ENCODE measurements at regions not wholly inside any gene's neighbourhood (a gene's known extent, or its start where the extent isn't known, plus 50 kb on each side); places are given as distances from the start of the nearest gene placed in this dataset.
"Not testable (repeated sequence)": the region's sequence is repeated elsewhere in the genome, so short reads cannot be mapped to it uniquely, and the experiment has no call there.

DNA sequence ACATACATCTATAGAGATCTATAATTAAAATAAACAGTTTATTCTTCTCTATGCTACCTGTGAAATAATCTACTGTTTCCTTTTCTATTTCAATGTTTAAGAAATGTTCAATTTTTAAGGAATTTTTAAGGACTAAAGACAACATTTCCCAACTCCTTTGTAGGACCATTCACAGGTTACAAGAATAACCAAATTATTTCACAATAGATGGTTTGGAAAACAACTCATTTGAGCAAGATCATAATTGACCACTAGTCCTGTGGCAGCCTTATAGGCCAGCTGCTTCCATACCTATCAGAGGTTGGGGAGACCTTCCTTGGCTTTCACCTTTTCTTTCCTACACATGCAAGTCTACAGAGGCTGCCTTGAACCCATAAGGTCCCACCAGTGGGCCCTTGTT lies 193.7 kb downstream of the TTC39B start:
- no peak for DNase-seq (ENCODE audit: low spot score)

DNA sequence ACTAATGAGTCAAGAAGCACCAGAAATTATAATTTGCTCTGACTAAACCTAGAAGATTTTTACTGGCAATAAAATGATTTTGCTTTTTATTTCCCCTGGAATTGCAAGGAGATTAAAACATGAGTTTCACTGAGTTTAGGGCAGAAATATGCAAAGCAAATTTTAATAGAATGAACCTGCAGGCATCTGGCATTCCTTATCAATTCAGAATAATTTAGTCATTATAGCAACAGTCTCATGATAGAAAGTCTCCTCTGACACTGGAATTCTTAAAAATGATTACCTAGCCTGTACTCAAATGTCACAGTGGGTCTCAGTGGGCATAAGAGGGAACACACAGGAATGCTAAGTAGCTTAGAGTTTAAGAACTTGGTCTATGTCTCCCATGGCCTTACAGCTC lies 195.9 kb downstream of the TTC39B start:
- no peak for DNase-seq (ENCODE audit: low spot score)

GRCh38 chr9:15104826-15105420 lies 194.7 kb upstream of the FREM1 start:
- no peak for DNase-seq (ENCODE audit: low spot score)

- DNase-seq (ENCODE audit: low spot score), result no peak
These were observed 193.1 kb upstream of the FREM1 start for GRCh38 chr9:15103290-15103689.

- no peak for DNase-seq (ENCODE audit: low spot score)
These were observed 190.9 kb upstream of the FREM1 start for GRCh38 chr9:15101095-15101494.

GRCh38 chr9:15100571-15100970 lies 190.3 kb upstream of the FREM1 start:
- no peak for DNase-seq (ENCODE audit: low spot score)

DNA sequence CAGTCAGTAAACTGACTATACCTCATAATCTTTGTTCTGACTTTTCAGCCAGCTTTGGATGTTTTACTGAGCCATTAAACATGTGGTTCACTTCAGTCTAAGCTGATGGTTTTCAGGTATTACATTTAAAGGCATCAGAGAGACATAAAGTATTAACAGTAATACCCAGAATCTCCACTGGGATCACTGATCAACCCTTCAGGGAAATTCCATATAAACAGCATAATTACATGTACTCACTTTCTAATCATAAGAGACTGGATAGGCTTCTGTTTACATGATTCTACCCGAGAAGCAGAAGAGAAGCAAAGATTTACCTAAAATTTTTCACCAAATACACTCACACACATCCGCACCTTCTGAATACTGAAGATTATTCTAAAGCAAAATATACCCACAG lies 186.7 kb upstream of the FREM1 start:
- no peak for DNase-seq (ENCODE audit: low spot score)

- DNase-seq (ENCODE audit: low spot score), result no peak
These were observed 176.6 kb upstream of the FREM1 start for GRCh38 chr9:15086778-15087324.

DNA sequence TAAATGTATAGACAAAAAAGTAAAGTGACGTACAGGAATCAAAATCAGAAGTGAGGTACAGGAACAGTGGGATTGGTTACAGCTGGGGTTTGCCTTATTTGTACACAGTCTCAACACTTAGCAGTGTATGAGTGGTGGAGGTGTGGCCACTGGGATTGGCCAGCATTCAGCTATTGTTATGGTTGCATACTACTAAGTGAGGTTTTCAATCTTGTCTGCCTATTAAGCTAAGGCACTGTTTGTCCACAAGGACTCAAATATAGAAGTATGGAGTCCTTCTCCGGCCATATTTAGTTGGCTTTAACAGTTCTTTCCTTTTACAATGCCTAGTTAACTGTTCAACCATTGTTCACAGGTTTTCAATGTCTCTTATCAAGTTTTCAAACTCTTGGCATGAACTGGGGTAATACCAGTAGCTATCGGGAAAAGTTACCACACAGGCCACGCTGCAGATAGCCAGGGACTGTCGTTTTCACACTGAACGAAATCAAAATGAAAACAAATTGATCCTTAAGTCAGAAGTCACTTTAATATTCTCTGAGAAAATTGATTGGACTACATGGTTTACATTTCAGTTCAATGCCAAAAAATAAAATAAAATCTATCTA lies 176.0 kb upstream of the FREM1 start:
- DNase-seq (ENCODE audit: low spot score), result no peak

DNA sequence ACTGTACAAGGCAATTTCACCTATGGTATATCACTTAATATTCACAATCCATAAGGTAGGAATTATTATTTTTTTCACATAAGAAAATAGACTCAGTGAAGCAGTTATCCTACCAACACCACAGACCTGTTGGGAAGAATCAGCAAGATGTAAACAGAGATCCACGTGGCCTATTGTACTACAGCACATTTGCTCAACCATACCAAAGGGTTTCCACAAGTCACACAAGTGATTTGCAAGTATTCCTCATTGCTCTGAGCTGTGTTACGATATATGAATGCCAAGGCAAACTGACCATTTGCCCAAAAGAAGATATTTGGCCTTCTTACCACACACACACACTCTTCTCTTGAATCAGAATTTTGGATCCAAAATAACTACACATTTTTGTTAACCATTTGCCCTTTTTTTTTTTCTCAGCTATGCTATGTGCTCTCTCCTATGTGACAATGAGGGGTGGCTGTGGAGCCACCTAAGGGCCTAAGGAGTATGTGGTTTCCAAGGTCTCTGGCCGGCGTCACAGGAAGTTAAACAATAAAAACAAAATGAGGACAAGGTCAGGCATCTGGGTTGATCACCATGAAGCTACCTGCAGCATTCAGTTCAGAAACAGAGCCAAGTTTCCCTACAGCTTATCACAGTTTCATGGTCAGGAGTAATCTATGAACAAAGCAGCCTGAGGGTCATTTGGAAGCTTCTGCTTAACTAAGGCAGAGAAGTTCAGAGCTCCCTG lies 171.0 kb upstream of the FREM1 start:
- no peak for DNase-seq (ENCODE audit: low spot score)

- DNase-seq (ENCODE audit: low spot score), result no peak
These were observed 170.2 kb upstream of the FREM1 start for GRCh38 chr9:15080401-15080800.

DNA sequence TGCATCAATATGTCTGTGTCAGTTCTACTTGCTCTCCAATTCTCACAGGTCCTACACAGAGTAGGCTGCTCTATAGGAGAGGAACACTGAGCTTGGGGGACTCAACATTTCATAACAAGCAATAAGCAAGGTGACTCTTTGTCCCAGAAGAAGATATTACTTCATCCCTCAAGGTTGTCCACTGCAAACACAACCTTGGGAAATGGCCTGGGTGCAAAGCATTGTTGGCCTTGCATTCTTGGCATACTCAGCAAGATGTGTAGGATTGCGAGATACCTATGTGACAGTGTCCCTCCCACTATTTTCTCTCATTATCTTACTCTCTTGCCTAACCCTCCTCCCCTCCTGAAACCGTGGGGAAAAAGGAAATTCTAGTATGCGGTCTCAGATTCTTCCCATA lies 169.8 kb upstream of the FREM1 start:
- no peak for DNase-seq (ENCODE audit: low spot score)

- no peak for DNase-seq (ENCODE audit: low spot score)
These were observed 167.9 kb upstream of the FREM1 start for GRCh38 chr9:15077946-15078729.

GRCh38 chr9:15073620-15074019 lies 163.4 kb upstream of the FREM1 start:
- no peak for DNase-seq (ENCODE audit: low spot score)

- DNase-seq (ENCODE audit: low spot score), result no peak
These were observed 160.5 kb upstream of the FREM1 start for GRCh38 chr9:15070716-15071115.

DNA sequence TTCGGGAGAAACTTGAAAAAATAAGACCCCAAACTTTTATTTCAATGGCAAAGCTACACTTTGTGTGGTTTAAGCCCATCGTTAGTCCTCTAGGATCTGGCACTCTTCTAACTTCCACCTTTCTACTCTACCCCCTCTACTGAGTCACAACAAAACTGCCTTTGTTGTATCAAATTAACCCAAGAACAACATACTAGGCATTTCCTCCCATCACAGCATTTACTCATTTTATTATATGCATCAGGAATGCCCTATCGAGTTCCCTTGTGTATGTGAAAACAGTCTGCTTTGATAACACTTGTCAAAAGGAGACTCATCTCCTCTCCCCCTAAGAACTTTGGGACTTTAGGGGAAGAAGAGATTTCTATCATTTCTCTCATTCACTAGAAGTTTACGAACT lies 158.9 kb upstream of the FREM1 start:
- no peak for DNase-seq (ENCODE audit: low spot score)

GRCh38 chr9:15068261-15068660 lies 158.0 kb upstream of the FREM1 start:
- no peak for DNase-seq (ENCODE audit: low spot score)

- no peak for DNase-seq (ENCODE audit: low spot score)
These were observed 148.8 kb upstream of the FREM1 start for GRCh38 chr9:15059003-15059402.

- DNase-seq (ENCODE audit: low spot score), result no peak
These were observed 148.0 kb upstream of the FREM1 start for GRCh38 chr9:15058236-15058635.

GRCh38 chr9:15055284-15055683 lies 145.1 kb upstream of the FREM1 start:
- not testable (repeated sequence) for DNase-seq (ENCODE audit: low spot score)

GRCh38 chr9:15048772-15049171 lies 138.5 kb upstream of the FREM1 start:
- DNase-seq (ENCODE audit: low spot score), result no peak

GRCh38 chr9:15047028-15047551 lies 136.9 kb upstream of the FREM1 start:
- DNase-seq (ENCODE audit: low spot score), result no peak

Measured in HuH-7.5 (cell line).